Body of pancreas (tissue), 4 donors: ENCODE measurements at regions not wholly inside any gene's neighbourhood (a gene's known extent, or its start where the extent isn't known, plus 50 kb on each side); places are given as distances from the start of the nearest gene placed in this dataset.

Experiments used
- ATAC-seq: fragments of 150-250 bp; one replicate; pipeline ENCODE4 v1.9.1; 2016
- DNase-seq, 4 donors: peaks; one replicate each; pipeline ENCODE4 v3.0.0-alpha.2; 2019
- H3K27ac ChIP-seq, 4 donors: fragments of 200-600 bp; sonication (generic); 1 replicate in 3 of 4; 2 replicates in 1 of 4; pipeline versions ENCODE4 v1.5.1 to v1.6.1; 2016 to 2019; ENCODE audit warnings: mild to moderate bottlenecking in 1 of 4, mixed read lengths in 1 of 4, moderate library complexity in 1 of 4
- H3K27me3 ChIP-seq, 2 donors: fragments of 200-600 bp; sonication (generic); one replicate each; pipeline ENCODE4 v1.6.0; 2016; ENCODE audit warnings: mild to moderate bottlenecking in 1 of 2
- H3K36me3 ChIP-seq, 2 donors: fragments of 200-600 bp; sonication (generic); replicated peaks in 1 of 2; 2 replicates each; pipeline ENCODE4 v1.5.1; 2016; ENCODE audit warnings: low read depth in 2 of 2; ENCODE audit not compliant: insufficient read depth in 1 of 2
- H3K4me1 ChIP-seq: fragments of 200-600 bp; sonication (generic); one replicate; pipeline ENCODE4 v1.6.0; 2016
- H3K4me3 ChIP-seq, 2 donors: fragments of 200-600 bp; sonication (generic); 1 replicate in 1 of 2; 2 replicates in 1 of 2; pipeline ENCODE4 v1.5.1; 2016 to 2019
- H3K9me3 ChIP-seq, 3 donors: fragments of 200-600 bp; sonication (generic); 1 replicate in 2 of 3; 2 replicates in 1 of 3; pipeline ENCODE4 v1.5.1; 2016
- POLR2A ChIP-seq, 3 donors: fragments of 450-650 bp; IDR thresholded peaks; one replicate each; pipeline ENCODE4 v1.6.1; 2016; ENCODE audit warnings: antibody characterized with exemption in 3 of 3, mild to moderate bottlenecking in 2 of 3
- WGBS, 2 donors: methylation state at CpG; one replicate each; pipeline ENCODE4 v1.1.5; 2017; 5-methylcytosine and 5-hydroxymethylcytosine counted together
- intact Hi-C: fragments of 100-400 bp; cut with DNase I; formaldehyde crosslinking; loops from one replicate; pipeline ENCODE4 v1.15.1; 2023
- TF ChIP-seq, protein P1 (sequence below), 7 experiments: fragments of 450-650 bp in 4 of 7; fragments of 200-600 bp in 3 of 7; sonication (generic) in 3 of 7; IDR thresholded peaks; one replicate each; pipeline ENCODE4 v1.5.1; 2016 to 2019; ENCODE audit warnings: antibody characterized with exemption in 7 of 7

DNA sequence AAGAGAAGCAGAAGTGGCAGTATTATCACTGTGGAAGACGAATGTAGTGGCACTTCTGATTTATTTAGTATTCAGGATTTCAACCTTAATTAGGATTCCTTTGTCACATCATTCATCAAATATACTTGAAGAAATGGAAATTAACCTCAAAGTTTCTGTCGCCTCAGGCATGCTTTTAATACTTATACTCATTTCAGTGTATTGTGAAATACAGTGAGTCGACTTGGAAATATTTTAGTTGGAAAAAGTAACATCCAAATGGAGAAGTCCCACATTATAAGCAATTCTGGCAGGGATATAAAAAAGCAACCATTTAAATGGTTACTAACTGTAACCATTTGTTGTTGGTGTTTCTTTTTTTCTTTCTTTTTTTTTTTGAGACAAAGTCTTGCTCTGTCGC is 648.8 kb downstream of the ARL4A start:
- no peak for ATAC-seq

DNA sequence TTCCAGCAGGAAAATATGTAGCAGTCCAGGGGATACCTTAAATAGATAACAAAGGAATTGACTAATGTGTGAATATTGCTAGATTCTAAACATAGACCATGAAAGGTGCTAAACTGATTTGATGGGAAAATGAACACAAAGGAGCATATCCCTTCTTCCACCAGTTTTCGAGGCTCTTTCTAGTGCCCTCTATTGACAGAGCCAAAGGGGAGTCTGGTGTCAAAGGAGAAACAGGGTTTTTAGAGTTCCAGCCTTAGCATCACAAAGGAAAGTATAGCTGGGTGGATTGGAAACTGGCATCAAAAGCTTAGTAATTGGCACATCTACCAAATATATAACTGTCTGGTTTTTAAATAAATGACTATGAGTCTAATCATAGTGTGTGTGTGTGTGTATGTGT is 636.8 kb downstream of the ETV1 start:
- WGBS, 2 donors = 35 to 44% methylated on average over 1 of the region's 1 CpG
- Histone ChIP-seq H3K27ac (no peak overlapping the region), H3K4me3 (no peak overlapping the region), H3K4me1 (no peaks in the 10 kb centered on the region), H3K27me3 (no peaks in the 10 kb centered on the region), H3K36me3 (no peaks in the 10 kb centered on the region), H3K9me3 (no peaks in the 10 kb centered on the region)
- DNase-seq (no peak), ATAC-seq (no peak)
- intact Hi-C loops = no loop called here
- TF ChIP-seq, protein P1, sequence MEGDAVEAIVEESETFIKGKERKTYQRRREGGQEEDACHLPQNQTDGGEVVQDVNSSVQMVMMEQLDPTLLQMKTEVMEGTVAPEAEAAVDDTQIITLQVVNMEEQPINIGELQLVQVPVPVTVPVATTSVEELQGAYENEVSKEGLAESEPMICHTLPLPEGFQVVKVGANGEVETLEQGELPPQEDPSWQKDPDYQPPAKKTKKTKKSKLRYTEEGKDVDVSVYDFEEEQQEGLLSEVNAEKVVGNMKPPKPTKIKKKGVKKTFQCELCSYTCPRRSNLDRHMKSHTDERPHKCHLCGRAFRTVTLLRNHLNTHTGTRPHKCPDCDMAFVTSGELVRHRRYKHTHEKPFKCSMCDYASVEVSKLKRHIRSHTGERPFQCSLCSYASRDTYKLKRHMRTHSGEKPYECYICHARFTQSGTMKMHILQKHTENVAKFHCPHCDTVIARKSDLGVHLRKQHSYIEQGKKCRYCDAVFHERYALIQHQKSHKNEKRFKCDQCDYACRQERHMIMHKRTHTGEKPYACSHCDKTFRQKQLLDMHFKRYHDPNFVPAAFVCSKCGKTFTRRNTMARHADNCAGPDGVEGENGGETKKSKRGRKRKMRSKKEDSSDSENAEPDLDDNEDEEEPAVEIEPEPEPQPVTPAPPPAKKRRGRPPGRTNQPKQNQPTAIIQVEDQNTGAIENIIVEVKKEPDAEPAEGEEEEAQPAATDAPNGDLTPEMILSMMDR (IDR thresholded peaks at IDR 0.05) = no peak
- no peak for TF ChIP-seq POLR2A (IDR thresholded peaks at IDR 0.05)

More for the DNA sequence above, 648.8 kb downstream of the ARL4A start:
- H3K4me3 ChIP-seq = no peak overlapping the region
- intact Hi-C loops = no loop called here
- no peaks in the 10 kb centered on the region for H3K9me3 ChIP-seq
- DNase-seq = no peak
- 49 to 62% methylated on average over 4 of the region's 4 CpGs for WGBS, 2 donors
- no peaks in the 10 kb centered on the region for H3K4me1 ChIP-seq
- H3K27ac ChIP-seq = no peak overlapping the region
- no peak for TF ChIP-seq POLR2A (IDR thresholded peaks at IDR 0.05)
- TF ChIP-seq, protein P1 (IDR thresholded peaks at IDR 0.05) = no peak
- H3K27me3 ChIP-seq = no peaks in the 10 kb centered on the region
- no peaks in the 10 kb centered on the region for H3K36me3 ChIP-seq

DNA sequence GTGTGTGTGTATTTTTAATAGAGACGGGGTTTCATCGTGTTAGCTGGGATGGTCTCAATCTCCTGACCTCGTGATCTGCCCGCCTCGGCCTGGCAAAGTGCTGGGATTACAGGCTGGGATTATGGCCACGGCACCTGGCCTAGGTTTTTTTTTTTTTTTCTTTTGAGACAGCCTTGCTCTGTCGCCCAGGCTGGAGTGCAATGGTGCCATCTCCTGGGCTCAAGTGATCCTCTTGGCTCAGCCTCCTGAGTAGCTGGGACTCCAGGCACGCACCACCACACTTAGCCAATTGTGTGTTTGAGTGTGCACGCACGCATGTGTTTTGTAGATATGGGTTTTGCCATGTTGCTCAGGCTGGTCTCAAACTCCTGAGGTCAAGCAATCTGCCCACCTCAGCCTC is 629.8 kb downstream of the ETV1 start:
- TF ChIP-seq POLR2A (IDR thresholded peaks at IDR 0.05) = no peak
- TF ChIP-seq, protein P1 (IDR thresholded peaks at IDR 0.05) = no peak
- DNase-seq (no peak), ATAC-seq (no peak)
- no peak overlapping the region for H3K27ac ChIP-seq
- no peaks in the 10 kb centered on the region for H3K9me3 ChIP-seq
- H3K36me3 ChIP-seq = no peaks in the 10 kb centered on the region
- intact Hi-C loops = no loop called here
- H3K4me1 ChIP-seq = no peaks in the 10 kb centered on the region
- H3K27me3 ChIP-seq = no peaks in the 10 kb centered on the region
- 79 to 80% methylated on average over 10 of the region's 10 CpGs for WGBS, 2 donors
- no peak overlapping the region for H3K4me3 ChIP-seq

DNA sequence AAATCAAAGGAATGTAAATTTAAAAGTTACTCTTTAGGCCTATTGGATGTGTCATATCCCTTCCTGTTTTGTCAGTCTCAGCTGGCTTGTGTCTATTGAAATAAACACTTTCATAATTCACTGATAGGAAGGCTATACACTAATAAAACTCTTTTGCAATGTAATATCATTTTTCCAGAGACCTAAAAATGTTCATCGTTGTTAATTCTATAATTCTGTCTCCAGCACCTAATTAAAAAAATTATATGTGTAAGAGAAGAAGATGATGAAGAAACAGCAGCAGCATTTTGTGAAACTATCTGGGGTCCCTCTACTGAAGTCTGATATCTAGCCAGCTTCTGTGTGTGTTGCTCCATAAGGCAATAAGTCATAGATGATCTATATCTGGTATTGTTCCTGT is 602.7 kb downstream of the ETV1 start:
- 62 to 74% methylated on average over 1 of the region's 1 CpG for WGBS, 2 donors
- no peak for DNase-seq
- no peak overlapping the region for H3K4me3 ChIP-seq
- no peaks in the 10 kb centered on the region for H3K27me3 ChIP-seq
- TF ChIP-seq, protein P1 (IDR thresholded peaks at IDR 0.05) = no peak
- TF ChIP-seq POLR2A (IDR thresholded peaks at IDR 0.05) = no peak
- no peaks in the 10 kb centered on the region for H3K36me3 ChIP-seq
- no peaks in the 10 kb centered on the region for H3K9me3 ChIP-seq
- no peak for ATAC-seq
- intact Hi-C loops = no loop called here
- no peak overlapping the region for H3K27ac ChIP-seq
- H3K4me1 ChIP-seq = no peaks in the 10 kb centered on the region

DNA sequence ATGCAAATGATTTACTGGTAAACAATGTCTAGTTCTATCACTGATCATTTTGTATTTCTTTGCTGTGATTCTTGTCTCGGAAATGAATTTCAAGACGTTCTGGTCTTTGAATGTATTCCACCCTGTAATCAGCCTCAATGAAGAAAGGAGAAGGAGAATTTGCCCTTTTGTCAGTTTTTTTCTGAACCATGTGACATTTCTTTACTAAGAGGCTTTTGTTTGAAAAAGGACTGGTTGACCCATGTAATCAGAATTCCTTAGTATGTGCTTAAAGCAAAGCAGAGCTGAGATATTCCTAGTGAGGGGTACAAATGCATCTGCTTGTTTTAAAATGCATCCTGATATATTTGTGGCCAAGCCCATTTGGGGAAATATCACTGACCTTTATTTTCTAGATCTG is 581.6 kb downstream of the ETV1 start:
- ATAC-seq (no peak), DNase-seq (no peak)
- Histone ChIP-seq H3K4me3 (no peak overlapping the region), H3K27ac (no peak overlapping the region), H3K9me3 (no peaks in the 10 kb centered on the region), H3K4me1 (no peaks in the 10 kb centered on the region), H3K27me3 (no peaks in the 10 kb centered on the region), H3K36me3 (no peaks in the 10 kb centered on the region)
- no peak for TF ChIP-seq POLR2A (IDR thresholded peaks at IDR 0.05)
- TF ChIP-seq, protein P1 (IDR thresholded peaks at IDR 0.05) = no peak
- WGBS, 2 donors = 48 to 53% methylated on average over 2 of the region's 2 CpGs
- intact Hi-C loops = no loop called here
